PC-9 (cell line): ENCODE measurements at regions not wholly inside any gene's neighbourhood (a gene's known extent, or its start where the extent isn't known, plus 50 kb on each side); places are given as distances from the start of the nearest gene placed in this dataset.

ENCODE experiments used
- CTCF ChIP-seq: fragments of 200-600 bp; sonication (generic); conservative IDR thresholded peaks from 2 replicates; pipeline ENCODE4 v1.6.1; 2017; ENCODE audit warnings: mixed run types, antibody characterized with exemption, mild to moderate bottlenecking, moderate library complexity
- EZH2 ChIP-seq: fragments of 200-600 bp; sonication (generic); IDR thresholded peaks from 2 replicates; pipeline ENCODE4 v1.8.0; 2017; ENCODE audit warnings: antibody characterized with exemption, low read depth

GRCh38 chr1:9439074-9439761 is 100.0 kb upstream of the SLC25A33 start:
- no peak for TF ChIP-seq CTCF
- TF ChIP-seq EZH2: no peak
